Right ventricle myocardium inferior (tissue), 1 donor: ENCODE measurements at regions not wholly inside any gene's neighbourhood (a gene's known extent, or its start where the extent isn't known, plus 50 kb on each side); places are given as distances from the start of the nearest gene placed in this dataset.

ENCODE experiments used
- ATAC-seq: fragments of 200-7000 bp; cut with Tn5 transposase; one replicate; pipeline ENCODE4 v1.9.1; 2020; ENCODE audit warnings: mild to moderate bottlenecking, moderate library complexity
- DNase-seq: peaks from one replicate; pipeline ENCODE4 v3.0.0; 2021; ENCODE audit errors: missing footprints
- intact Hi-C: fragments of 100-400 bp; cut with DNase I; formaldehyde crosslinking; loops from one replicate; pipeline ENCODE4 v1.11.0; 2022
- donor health status: DM: no; HTN: yes; CAD: no; lungs with severe emphysema.

GRCh38 chr16:89027281-89027680 lies 50.3 kb upstream of the CBFA2T3 start:
- intact Hi-C loops = no loop called here
- DNase-seq = no peak
- no peak for ATAC-seq

- ATAC-seq = peak; percentile 67
- intact Hi-C loops = no loop called here
- peak; percentile 77 for DNase-seq
Observed at GRCh38 chr16:89031715-89032659, 55.0 kb upstream of the CBFA2T3 start.

GRCh38 chr16:89033304-89033703 lies 56.3 kb upstream of the CBFA2T3 start:
- DNase-seq (peak; percentile 40), ATAC-seq (no peak)
- intact Hi-C loops = no loop called here

- peak; percentile 48 for DNase-seq
- intact Hi-C loops = no loop called here
- no peak for ATAC-seq
Observed at GRCh38 chr16:89033796-89034572, 57.0 kb upstream of the CBFA2T3 start.

GRCh38 chr16:89034573-89034961 lies 57.6 kb upstream of the CBFA2T3 start:
- peak; percentile 40 for DNase-seq

GRCh38 chr16:89034971-89035668 lies 58.1 kb upstream of the CBFA2T3 start:
- intact Hi-C loops = no loop called here
- ATAC-seq (no peak), DNase-seq (no peak)

More at GRCh38 chr16:89034573-89034961, 57.6 kb upstream of the CBFA2T3 start:
- intact Hi-C loops = no loop called here
- no peak for ATAC-seq

- DNase-seq = peak; percentile 41
- no peak for ATAC-seq
- intact Hi-C loops = no loop called here
Observed at GRCh38 chr16:89035669-89036570, 57.7 kb upstream of the ACSF3 start.

GRCh38 chr16:89036776-89037175 lies 56.9 kb upstream of the ACSF3 start:
- intact Hi-C loops = no loop called here
- peak; percentile 62 for DNase-seq
- no peak for ATAC-seq

- ATAC-seq = no peak
- intact Hi-C loops = no loop called here
- peak; percentile 50 for DNase-seq
Observed at GRCh38 chr16:89037261-89038152, 56.1 kb upstream of the ACSF3 start.

GRCh38 chr16:89038221-89038721 lies 55.4 kb upstream of the ACSF3 start:
- DNase-seq (no peak), ATAC-seq (no peak)
- intact Hi-C loops = no loop called here

GRCh38 chr16:89038811-89039735 lies 54.6 kb upstream of the ACSF3 start:
- intact Hi-C loops = no loop called here
- ATAC-seq = no peak
- peak; percentile 37 for DNase-seq

- ATAC-seq = no peak
- DNase-seq = peak; percentile 63
- intact Hi-C loops = no loop called here
Observed at GRCh38 chr16:89039756-89040155, 53.9 kb upstream of the ACSF3 start.

- ATAC-seq (no peak), DNase-seq (peak; percentile 44)
- intact Hi-C loops = no loop called here
Observed at GRCh38 chr16:89040391-89040790, 53.3 kb upstream of the ACSF3 start.

GRCh38 chr16:89040861-89041570 lies 52.6 kb upstream of the ACSF3 start:
- intact Hi-C loops = no loop called here

More at GRCh38 chr16:89040861-89041570, 52.6 kb upstream of the ACSF3 start:
- ATAC-seq (no peak), DNase-seq (peak; percentile 42)
